B cell (primary cell): ENCODE measurements at regions not wholly inside any gene's neighbourhood (a gene's known extent, or its start where the extent isn't known, plus 50 kb on each side); places are given as distances from the start of the nearest gene placed in this dataset.

Experiments
- ATAC-seq: fragments of 200-7000 bp; cut with Tn5 transposase; one replicate; pipeline ENCODE4 v1.10.0; 2021; ENCODE audit warnings: low read depth, mild to moderate bottlenecking, moderate number of reproducible peaks, moderate library complexity
- CTCF ChIA-PET: fragments of 350-600 bp; sonication (Branson Sonifier 250); formaldehyde crosslinking; loops from one replicate; lab custom pipeline; 2021; ENCODE audit warnings: antibody characterized with exemption, inconsistent platforms; lab: Charles Lee
- POLR2A ChIA-PET: fragments of 350-600 bp; sonication (Branson Sonifier 250); formaldehyde crosslinking; loops from one replicate; lab custom pipeline; 2021; ENCODE audit warnings: antibody characterized with exemption; lab: Charles Lee
- DNase-seq: peaks from one replicate; pipeline ENCODE4 v3.0.0; 2013
- H2AFZ ChIP-seq: 2 replicates; pipeline ENCODE4 v1.6.1; 2012; ENCODE audit warnings: mild to moderate bottlenecking, low read depth, low read length; ENCODE audit not compliant: insufficient read depth, poor library complexity, severe bottlenecking
- H3K27ac ChIP-seq, 2 donors: 1 replicate in 1 of 2; 2 replicates in 1 of 2; pipeline ENCODE4 v1.5.1; 2012 to 2013; ENCODE audit warnings: low read length in 2 of 2, mild to moderate bottlenecking in 2 of 2, moderate library complexity in 1 of 2
- H3K27me3 ChIP-seq, 4 experiments: fragments of 200-600 bp in 1 of 4; sonication (generic) in 1 of 4; replicated peaks in 1 of 4; 1 replicate in 2 of 4; 2 replicates in 2 of 4; pipeline versions ENCODE4 v1.6.1 to v1.7.0; 2013 to 2016; ENCODE audit warnings: low read length in 3 of 4, mild to moderate bottlenecking in 2 of 4, mixed read lengths in 1 of 4, moderate library complexity in 1 of 4; ENCODE audit not compliant: insufficient read depth in 4 of 4, control insufficient read depth in 3 of 4; ENCODE audit errors: control extremely low read depth in 1 of 4
- H3K36me3 ChIP-seq, 2 experiments: replicated peaks in 1 of 2; 1 replicate in 1 of 2; 2 replicates in 1 of 2; pipeline versions ENCODE4 v1.6.1 to v1.7.1; 2013; ENCODE audit warnings: low read length in 1 of 2; ENCODE audit not compliant: insufficient read depth in 2 of 2, control insufficient read depth in 1 of 2; ENCODE audit errors: control extremely low read depth in 1 of 2, extremely low read depth in 1 of 2
- H3K4me1 ChIP-seq, 2 donors: fragments of 200-600 bp in 1 of 2; sonication (generic) in 1 of 2; 1 replicate in 1 of 2; 2 replicates in 1 of 2; pipeline versions ENCODE4 v1.5.1 to v1.6.1; 2013 to 2017; ENCODE audit warnings: low read length in 2 of 2; ENCODE audit not compliant: control insufficient read depth in 2 of 2, insufficient read depth in 2 of 2
- H3K4me2 ChIP-seq: replicated peaks from 2 replicates; pipeline ENCODE3; 2012; ENCODE audit warnings: mild to moderate bottlenecking, low read depth, low read length; ENCODE audit not compliant: poor library complexity, severe bottlenecking
- H3K4me3 ChIP-seq, 5 experiments: fragments of 200-600 bp in 1 of 5; sonication (generic) in 1 of 5; 1 replicate in 3 of 5; 2 replicates in 2 of 5; pipeline versions ENCODE4 v1.5.1 to v1.7.0; 2011 to 2016; ENCODE audit warnings: low read length in 4 of 5, mild to moderate bottlenecking in 4 of 5, low read depth in 2 of 5, control low read depth in 1 of 5, moderate library complexity in 1 of 5; ENCODE audit not compliant: insufficient read depth in 1 of 5; ENCODE audit errors: control extremely low read depth in 1 of 5, extremely low read depth in 1 of 5
- H3K79me2 ChIP-seq: fragments of 200-600 bp; sonication (generic); one replicate; pipeline ENCODE4 v1.6.0; 2016; ENCODE audit warnings: low read length; ENCODE audit not compliant: control insufficient read depth, insufficient read depth
- H3K9ac ChIP-seq: fragments of 200-600 bp; sonication (generic); 2 replicates; pipeline ENCODE4 v1.6.1; 2017; ENCODE audit warnings: mild to moderate bottlenecking, low read length, moderate library complexity
- H3K9me3 ChIP-seq, 3 donors: one replicate each; pipeline versions ENCODE4 v1.6.1 to v1.7.1; 2013; ENCODE audit warnings: low read length in 2 of 3; ENCODE audit not compliant: control insufficient read depth in 2 of 3, insufficient read depth in 1 of 3; ENCODE audit errors: control extremely low read depth in 1 of 3
- H4K20me1 ChIP-seq: 2 replicates; pipeline ENCODE4 v1.6.0; 2012; ENCODE audit warnings: mild to moderate bottlenecking, low read length; ENCODE audit not compliant: insufficient read depth, control insufficient read depth, poor library complexity, severe bottlenecking
- H3K27ac Mint-ChIP-seq: one replicate; pipeline ENCODE4 v1.8.0; 2021; ENCODE audit warnings: mixed read lengths
- H3K27me3 Mint-ChIP-seq: one replicate; pipeline ENCODE4 v1.8.0; 2021; ENCODE audit warnings: mixed read lengths
- H3K4me1 Mint-ChIP-seq: one replicate; pipeline ENCODE4 v1.8.0; 2021; ENCODE audit warnings: mixed read lengths
- H3K4me3 Mint-ChIP-seq: one replicate; pipeline ENCODE4 v1.8.0; 2021; ENCODE audit warnings: mixed read lengths
- H3K9me3 Mint-ChIP-seq: one replicate; pipeline ENCODE4 v1.8.0; 2022; ENCODE audit warnings: mixed read lengths; ENCODE audit not compliant: insufficient read depth
- CTCF ChIP-seq: fragments of 200-600 bp; IDR thresholded peaks from one replicate; pipeline ENCODE4 v1.8.0; 2022; ENCODE audit warnings: antibody characterized with exemption, mild to moderate bottlenecking
- EZH2 ChIP-seq: IDR thresholded peaks from 2 replicates; pipeline ENCODE4 v1.6.1; 2012; ENCODE audit warnings: borderline replicate concordance, low read depth, mild to moderate bottlenecking, moderate library complexity, low read length; ENCODE audit not compliant: insufficient read depth, poor library complexity, severe bottlenecking
- WGBS: methylation state at CpG from one replicate; pipeline ENCODE4 v1.1.5; 2013; ENCODE audit warnings: missing lambda C conversion rate; ENCODE audit not compliant: insufficient coverage; 5-methylcytosine and 5-hydroxymethylcytosine counted together
- intact Hi-C: fragments of 100-400 bp; cut with micrococcal nuclease; formaldehyde crosslinking; loops from one replicate; pipeline ENCODE4 v1.10.0; 2022

GRCh38 chr13:37338726-37339385 is 233.4 kb upstream of the CSNK1A1L start:
- POLR2A ChIA-PET: no interaction called here
- no peak overlapping the region for H3K9ac ChIP-seq
- WGBS: no CpG with 5 or more reads among the region's 5 CpGs
- no peaks in the 10 kb centered on the region for H3K27me3 ChIP-seq
- TF ChIP-seq CTCF (no peak), EZH2 (no peak)
- H2AFZ ChIP-seq: no peak overlapping the region
- DNase-seq: no peak
- H3K4me1 ChIP-seq: no peaks in the 10 kb centered on the region
- no peaks in the 10 kb centered on the region for H3K27me3 Mint-ChIP-seq
- H3K9me3 ChIP-seq: peaks cover 0 to 16% (median 0%) of the 10 kb centered on the region in 3 donors
- H3K27ac ChIP-seq: no peak overlapping the region
- no peaks in the 10 kb centered on the region for H3K36me3 ChIP-seq
- H3K4me3 ChIP-seq: no peak overlapping the region
- CTCF ChIA-PET: no interaction called here
- no peak overlapping the region for H3K4me3 Mint-ChIP-seq
- no peaks in the 10 kb centered on the region for H3K79me2 ChIP-seq
- ATAC-seq: no peak
- no peaks in the 10 kb centered on the region for H3K9me3 Mint-ChIP-seq
- no peak overlapping the region for H3K27ac Mint-ChIP-seq
- no peaks in the 10 kb centered on the region for H4K20me1 ChIP-seq
- no peak overlapping the region for H3K4me2 ChIP-seq
- intact Hi-C loops: no loop called here
- H3K4me1 Mint-ChIP-seq: no peaks in the 10 kb centered on the region

GRCh38 chr13:37326334-37326733 is 220.9 kb upstream of the CSNK1A1L start:
- ATAC-seq (no peak), DNase-seq (no peak)
- Mint-ChIP-seq H3K27me3 (no peaks in the 10 kb centered on the region), H3K4me3 (no peak overlapping the region), H3K9me3 (peaks cover 8% of the 10 kb centered on the region), H3K4me1 (no peaks in the 10 kb centered on the region), H3K27ac (no peak overlapping the region)
- peaks cover 0 to 1% (median 0%) of the 10 kb centered on the region in 3 donors for H3K9me3 ChIP-seq
- H4K20me1 ChIP-seq: no peaks in the 10 kb centered on the region
- TF ChIP-seq CTCF: no peak
- no peak for TF ChIP-seq EZH2
- no peak overlapping the region for H3K4me3 ChIP-seq
- no peak overlapping the region for H3K9ac ChIP-seq
- H3K79me2 ChIP-seq: no peaks in the 10 kb centered on the region
- no CpG with 5 or more reads among the region's 2 CpGs for WGBS
- no peak overlapping the region for H3K27ac ChIP-seq
- CTCF ChIA-PET: no interaction called here
- H3K4me2 ChIP-seq: no peak overlapping the region
- intact Hi-C loops: no loop called here
- no peak overlapping the region for H2AFZ ChIP-seq
- no peaks in the 10 kb centered on the region for H3K27me3 ChIP-seq
- H3K36me3 ChIP-seq: no peaks in the 10 kb centered on the region
- no peaks in the 10 kb centered on the region for H3K4me1 ChIP-seq
- POLR2A ChIA-PET: no interaction called here
